HG02763 (cell line): ENCODE measurements at regions not wholly inside any gene's neighbourhood (a gene's known extent, or its start where the extent isn't known, plus 50 kb on each side); places are given as distances from the start of the nearest gene placed in this dataset.
"Not testable (repeated sequence)": the region's sequence is repeated elsewhere in the genome, so short reads cannot be mapped to it uniquely, and the experiment has no call there.

Source experiments
- ATAC-seq: cut with Tn5 transposase; IDR thresholded peaks from one replicate; pipeline ENCODE4 v1.9.1; 2021; ENCODE audit warnings: mild to moderate bottlenecking, moderate library complexity; ENCODE audit not compliant: unreplicated experiment

DNA sequence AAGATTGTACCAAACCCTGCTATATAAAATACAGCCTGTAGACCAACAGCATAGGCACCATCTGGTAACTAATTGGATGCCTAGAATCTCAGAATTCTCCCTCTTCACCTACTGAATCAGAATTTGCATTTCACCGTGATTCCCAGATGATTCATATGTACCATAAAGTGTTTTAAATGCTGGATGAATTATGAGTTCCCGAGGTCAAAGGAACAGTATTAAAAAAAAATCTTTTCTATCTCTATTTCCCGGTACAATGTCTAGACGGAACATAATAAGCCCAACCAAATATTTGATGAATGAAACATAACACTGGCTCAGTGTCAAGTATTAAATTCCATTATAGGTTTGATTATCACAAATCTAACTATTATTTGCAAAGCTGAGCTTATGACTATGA is 280.0 kb downstream of the ANKRD50 start:
- ATAC-seq = no peak

DNA sequence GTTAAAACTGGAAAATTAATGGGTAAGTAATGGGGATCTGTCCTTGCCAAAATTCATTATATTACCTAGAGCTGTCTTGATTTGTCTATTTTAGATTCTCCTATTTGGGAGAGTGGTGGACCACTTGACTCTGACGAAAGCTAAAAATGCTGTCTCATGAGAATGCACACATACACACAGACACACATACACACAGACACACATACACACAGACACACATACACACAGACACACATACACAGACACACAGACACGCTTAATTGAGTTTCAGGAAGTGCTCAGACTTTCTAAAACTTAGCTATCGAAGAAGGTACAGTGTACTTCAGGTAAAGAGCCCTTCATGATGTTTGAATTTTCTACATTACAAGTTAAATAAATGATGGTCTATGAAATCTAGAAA is 279.5 kb downstream of the ANKRD50 start:
- no peak for ATAC-seq

DNA sequence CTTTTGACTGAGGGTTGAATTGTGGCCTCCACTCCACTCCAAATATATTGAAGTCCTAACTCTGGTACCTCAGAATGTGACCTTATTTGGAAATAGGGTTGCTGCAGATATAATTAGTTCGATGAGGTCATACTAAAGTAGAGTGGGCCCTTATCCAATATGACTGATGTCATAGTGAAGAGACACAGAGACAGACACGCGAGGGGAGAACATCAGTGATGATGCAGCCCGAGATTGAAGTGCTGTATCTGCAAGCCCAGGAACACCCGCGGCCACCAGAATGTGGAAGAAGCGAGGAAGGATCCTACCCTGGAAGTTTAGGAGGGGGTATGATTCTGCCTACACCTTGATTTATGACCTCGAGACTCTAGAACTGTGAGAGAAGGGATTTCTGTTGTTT is 279.0 kb downstream of the ANKRD50 start:
- ATAC-seq = no peak

DNA sequence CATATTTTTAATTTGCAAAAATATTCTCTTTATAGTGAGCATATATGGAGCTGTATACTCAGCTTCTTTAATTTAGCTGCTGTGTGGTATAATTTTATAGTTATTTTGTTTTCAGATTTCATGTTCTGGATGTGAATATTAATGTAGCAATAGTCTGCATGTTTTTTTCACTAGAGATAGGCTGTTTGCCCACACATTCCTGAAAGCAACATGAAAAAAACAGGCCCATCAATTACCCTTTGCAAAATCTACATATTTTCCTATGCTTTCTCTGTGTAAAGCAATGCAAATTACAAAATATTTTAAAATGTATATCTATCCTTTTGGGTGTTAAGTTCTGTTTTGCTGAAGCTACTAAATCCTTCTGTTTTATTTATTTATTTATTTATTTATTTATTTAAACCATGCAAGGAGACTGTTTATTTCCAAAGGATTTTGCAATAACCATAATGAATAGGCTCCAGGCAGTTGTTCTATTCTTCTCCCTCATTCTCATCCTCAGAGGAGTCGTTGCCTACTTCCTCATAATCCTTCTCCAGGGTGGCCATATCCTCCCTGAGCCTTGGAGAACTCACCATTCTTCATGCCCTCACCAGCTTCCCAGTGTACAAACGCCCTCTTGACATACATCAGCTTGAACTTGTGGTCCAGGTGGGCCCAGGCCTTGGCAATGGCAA is 277.1 kb downstream of the ANKRD50 start:
- no peak for ATAC-seq

DNA sequence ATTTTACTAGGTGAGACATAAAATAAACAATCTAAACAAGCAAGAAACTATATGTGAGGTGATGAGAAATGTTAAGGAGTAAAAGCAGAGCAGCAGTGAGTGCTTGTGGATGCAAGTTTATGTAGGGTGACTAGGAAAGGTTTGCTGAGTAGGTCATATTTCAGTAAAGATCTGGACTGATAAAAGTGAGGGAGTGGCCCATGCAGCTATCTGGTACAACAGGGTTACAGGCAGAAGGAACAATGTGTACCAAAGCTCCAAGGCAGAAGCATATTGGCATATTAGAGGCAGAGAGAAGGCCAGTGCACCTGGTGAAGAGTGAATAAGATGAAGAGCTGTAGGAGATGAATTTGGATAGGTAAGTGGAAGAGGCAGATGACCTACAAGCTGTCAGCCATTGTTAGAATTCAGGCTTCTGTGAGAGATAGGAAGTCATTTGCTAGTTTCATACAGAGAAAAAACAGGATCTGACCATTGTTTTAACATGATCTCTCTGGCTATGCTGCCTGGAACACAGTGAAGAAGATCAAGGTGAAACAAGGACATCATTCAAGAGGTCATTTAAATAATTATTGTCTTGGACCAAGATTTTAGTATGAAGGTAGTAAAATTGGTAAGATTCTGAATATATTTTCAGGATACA is 274.6 kb downstream of the ANKRD50 start:
- no peak for ATAC-seq

DNA sequence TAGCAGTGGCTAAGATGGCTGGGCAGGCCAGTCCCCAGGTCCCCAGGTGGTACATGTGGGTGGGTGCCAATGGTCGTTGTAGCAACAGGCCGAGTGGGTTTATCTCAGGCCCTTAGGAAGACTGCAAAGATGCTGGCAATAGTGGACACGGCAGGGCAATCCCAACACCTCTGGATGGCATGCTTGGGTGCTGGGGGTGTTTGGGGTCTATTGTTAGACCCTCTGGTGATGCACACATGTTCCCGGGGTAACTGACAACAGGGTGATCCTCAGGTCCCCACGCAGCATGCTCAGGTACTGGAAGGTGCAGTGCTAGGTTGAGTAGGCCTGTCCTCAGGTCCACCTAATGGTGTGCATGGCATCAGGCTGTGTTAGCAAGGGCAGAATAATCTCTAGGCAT is 267.5 kb downstream of the ANKRD50 start:
- no peak for ATAC-seq

DNA sequence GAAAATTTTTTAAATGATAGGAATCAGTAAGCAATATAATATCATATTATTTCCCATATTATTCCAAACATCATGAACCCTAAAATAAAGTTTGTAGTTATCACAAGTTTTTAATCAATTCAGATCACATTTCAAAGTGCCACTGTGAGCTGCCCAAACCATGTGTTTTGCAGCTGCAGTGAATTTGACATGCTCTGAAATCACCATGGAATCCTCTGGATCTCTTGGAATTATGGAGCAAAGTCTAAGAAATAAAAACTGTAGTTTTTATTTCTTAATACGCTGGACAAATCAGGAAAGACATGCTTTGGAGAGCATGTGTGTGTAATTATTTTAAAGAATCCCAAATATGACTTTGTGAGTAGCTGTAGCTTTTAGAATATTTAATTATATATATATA is 262.7 kb downstream of the ANKRD50 start:
- no peak for ATAC-seq

DNA sequence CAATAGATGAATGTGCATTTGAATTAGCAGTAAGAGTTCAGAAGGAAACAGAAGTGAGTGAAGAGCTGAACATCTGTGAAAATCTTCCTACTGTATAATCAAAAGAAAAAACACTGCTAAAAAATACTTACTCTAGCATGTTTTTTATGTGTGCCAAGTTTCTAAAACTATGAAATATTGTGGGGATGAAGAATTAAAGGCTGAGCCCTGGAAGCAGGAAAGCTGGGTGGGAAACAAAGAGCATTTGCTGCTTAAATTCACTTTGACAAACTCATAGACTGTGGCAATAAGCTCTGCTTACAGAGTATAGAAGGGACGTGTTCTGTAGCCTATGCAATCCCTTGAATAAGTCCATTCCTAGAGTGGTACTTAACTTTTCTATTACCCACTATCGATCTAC is 261.7 kb downstream of the ANKRD50 start:
- ATAC-seq = no peak

DNA sequence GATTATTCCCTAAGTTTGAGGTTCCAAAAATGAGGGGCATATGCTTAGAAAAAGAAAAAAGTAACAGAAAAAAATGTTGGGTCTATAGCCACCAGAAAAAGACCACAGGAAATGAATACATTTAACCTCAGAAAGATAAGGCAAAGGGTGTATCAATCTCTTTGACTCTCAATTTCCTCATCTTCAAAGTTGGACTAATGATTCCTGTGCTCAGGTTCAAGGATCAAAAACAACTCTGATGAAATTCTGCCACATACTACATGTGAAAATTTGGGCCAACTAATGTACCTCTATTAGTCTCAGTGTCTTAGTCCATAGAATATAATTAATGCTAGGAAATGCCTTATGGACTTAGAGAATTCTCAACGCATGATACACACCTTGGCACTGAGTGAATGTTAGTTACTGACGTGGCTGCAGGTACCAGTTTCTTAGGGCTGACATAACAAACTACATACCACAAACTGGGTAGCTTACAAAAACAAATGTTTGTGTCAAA is 257.7 kb downstream of the ANKRD50 start:
- no peak for ATAC-seq

DNA sequence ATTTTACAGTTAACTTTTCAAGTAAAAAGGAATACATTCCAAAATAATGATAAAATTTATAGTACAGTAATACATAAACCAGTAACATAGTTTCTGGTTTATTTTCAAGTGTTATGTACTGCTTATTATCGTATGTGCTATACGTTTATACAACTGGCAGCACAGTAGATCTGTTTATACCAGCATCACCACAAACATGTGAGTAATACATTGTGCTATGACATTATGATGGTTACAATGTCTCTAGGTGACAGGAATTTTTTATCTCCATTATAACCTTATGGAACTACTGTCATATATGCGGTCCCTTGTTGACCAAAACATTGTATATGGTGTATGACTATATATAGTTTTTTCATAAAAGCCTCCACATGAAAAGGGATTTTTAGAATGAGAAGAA is 256.9 kb downstream of the ANKRD50 start:
- ATAC-seq = no peak

DNA sequence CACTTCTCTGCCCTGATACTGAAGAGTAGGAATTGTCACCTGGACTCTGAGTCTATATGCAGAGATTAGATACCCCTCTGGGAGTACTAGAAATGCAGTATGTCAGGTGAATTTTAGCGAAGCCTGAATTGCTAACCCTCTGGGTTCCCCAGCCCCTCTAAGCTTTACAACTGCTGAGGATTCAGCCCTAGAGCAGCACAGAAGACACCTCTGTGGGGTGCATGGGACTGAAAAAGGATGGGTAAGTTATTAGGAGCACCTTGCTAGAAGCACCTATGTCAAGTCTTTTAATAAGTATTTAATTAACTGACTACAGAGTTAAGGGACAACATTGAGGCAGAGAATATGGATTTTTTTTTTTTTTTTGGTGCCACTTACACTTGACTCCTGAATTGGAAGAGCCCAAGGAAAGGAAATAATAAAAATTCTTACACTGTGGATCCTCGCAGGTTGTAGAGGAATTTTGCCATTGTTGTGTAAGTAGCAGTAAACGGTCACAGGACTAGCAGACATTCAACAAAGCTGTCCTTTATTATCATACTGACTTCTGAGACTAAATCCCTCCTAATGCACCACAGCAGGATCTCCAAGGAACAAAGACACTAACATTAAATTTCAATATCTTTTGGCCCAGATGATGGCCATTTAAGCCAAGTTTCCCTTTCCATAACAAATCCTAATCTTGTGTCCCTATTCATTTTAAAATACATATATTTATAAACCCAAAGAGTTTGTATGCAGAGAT is 253.2 kb downstream of the ANKRD50 start:
- ATAC-seq = no peak

DNA sequence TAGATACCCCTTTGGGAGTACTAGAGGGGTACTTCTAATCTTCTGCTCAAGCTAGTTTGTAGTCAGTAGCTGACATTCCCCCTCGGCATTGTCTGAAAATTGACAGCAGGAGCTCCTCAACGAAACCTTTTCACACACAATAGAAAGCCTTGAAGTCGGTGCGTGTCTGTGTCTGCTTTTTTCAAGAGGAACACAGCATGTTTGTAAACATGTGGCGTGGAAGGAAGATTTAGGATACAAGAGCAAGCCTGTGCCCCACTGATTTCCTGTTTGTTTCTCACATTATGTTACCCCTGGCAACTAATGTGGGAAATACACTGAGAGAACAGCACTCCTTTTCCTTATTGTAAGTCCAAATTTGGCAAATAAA is 252.6 kb downstream of the ANKRD50 start:
- no peak for ATAC-seq

DNA sequence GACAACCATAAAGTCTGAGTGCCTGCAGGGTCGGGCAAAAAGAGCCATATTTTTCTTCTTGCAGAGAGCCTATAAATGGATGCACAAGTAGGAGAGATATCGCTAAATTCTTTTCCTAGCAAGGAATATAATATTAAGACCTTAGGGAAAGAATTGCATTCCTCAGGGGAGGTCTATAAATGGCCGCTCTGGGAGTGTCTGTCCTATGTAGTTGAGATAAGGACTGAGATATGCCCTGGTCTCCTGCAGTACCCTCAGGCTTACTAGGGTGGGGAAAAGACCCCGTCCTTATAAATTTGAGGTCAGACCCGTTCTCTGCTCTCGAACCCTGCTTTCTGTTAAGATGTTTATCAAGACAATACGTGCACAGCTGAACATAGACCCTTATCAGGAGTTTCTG is 250.9 kb downstream of the ANKRD50 start:
- not testable (repeated sequence) for ATAC-seq

DNA sequence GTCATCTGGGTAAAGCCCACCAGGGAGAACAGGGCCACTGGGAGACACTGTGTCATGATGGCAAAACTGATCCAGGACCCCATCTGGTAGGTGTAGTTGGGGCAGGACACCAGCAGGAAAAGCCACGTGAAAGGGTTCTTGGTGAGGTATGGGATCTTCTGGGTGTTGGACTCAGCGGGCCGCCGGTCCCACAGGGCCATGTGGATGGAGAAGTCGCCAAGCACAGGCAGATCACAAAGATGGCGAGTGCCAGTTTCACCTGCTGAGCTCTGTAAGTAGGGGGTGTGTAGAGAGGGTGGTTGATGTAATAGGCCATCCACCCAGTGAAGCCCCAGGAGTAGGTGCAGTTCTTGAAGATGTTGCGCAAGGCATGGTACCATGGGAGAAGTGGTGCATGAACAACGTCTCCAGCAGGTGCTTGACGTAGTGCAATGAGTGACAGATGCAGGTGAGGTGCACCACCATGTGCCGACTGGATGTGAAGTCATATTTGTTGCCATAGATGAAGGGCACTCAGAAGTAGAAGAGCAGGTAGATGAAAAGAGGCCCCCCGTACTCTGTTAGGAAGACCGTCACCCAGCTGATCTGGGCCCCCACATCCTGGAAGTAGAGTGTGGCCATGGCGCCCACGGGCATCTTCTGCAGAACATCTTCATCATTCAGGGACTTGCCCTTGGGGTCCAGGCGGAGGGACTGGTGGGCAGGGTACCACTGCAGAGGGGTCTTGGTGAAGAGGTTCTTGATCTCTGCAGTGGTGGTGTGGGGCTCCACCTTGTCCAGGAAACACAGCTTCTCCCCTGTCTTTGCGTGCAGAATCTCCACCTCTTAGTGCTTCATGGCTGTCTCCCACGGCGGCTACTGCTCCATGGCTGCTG is 249.3 kb downstream of the ANKRD50 start:
- ATAC-seq = no peak

DNA sequence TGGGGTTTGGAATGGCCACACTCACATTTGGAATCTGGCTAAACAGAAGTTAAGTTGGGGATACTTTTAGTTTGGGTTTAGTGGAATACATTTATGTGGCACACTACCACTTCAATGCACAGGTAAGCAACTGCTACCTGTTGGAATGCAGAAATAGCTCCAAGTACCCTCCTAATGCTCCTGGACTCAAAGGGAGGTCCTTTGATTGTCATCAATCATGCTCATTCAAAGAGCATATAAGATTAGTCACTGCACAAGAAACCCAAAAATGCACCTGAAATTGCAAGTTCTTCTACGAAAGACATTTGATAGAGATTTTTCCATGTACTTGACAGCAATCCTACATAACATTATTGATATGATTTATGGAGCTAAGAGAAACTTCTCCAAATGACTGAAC is 247.7 kb downstream of the ANKRD50 start:
- ATAC-seq = no peak

DNA sequence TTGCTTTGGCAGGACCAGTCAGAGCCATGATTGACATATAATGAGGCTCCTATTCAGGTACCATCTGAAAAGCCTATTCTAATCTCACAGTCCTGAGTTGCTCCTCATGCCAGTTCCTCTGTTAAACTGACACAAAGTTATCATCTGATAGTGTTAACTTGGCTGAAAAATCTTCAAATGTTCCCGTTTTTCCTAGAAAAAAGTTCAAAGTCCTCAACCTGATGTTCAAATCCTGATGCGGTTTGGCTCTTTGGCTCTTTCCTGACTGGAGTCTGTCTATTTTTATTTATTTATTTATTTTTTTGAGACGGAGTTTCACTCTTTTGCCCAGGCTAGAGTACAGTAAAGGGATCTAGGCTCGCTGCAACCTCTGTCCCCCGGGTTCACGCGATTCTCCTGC is 244.2 kb downstream of the ANKRD50 start:
- ATAC-seq = no peak

DNA sequence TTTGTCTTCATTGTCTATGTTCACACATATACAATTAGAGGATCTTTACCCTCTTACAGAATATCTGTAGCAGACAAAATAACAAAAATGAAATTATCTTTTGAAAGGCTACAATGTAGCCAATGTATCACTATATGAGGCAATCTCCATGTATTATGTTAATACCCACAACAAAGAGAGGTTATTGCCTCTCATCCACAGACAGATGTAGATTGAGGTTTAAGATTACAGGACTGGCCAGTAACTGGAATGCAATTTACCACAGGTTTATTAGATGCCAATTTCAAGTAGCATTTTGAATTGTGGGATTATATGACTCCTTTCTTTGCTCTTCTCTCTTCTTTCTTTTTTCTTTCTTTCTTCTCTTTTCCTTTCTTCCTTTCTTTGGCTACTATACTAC is 242.6 kb downstream of the ANKRD50 start:
- ATAC-seq = no peak

DNA sequence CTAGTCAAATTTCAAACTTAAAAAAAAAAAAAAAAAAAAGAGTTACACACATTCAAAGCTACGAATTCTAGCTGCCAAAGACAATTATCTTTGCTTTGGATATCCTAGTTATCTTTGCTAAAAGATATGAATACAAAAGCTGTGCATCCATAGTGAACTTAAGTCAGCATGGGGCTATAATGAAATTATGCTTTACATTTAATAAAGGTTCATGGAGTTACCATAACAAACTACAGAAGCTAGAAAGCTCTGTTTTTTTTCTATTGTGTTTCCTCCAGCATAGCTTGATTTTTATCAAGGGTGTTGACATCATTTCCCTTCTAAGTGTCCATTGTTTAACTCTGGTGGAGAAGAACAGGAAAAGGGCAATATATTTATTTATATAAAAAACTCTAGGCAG is 234.1 kb downstream of the ANKRD50 start:
- no peak for ATAC-seq

DNA sequence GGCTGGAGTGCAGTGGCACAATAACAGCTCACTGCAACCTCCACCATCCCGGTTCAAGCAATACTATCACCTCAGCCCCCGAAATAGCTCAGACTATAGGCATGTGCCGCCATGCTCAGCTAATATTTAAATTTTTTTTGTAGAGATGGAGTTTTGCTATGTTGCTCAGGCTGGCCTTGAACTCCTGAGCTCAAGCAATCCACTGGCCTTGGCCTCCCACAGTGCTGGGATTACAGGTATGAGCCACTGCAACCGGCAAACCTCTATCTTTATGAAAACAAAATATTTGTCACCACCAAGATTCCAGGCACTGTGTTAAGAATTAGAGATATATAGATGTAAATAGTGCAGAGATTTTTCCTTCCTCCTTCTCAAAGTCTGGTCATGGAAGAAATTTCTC is 232.5 kb downstream of the ANKRD50 start:
- no peak for ATAC-seq

DNA sequence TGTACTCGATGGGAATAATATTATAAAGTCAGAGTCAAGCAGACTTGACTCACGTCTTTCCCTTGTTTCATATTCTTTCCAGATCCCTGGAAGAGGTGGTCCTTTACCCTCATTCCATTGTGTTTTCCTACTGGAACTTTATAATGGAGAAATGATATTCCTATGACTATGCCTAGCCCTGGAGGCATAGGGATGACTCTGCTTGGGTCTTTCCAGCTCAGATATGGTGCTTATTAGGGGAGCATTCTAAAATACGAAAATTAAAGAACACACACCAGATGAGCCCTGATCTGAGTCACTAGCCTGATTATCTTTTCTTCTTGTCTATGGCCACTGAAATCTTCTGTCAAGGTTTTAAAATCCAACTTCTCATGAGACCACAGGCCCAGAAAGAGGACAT is 231.4 kb downstream of the ANKRD50 start:
- ATAC-seq = no peak
